HAP-1 (cell line): ENCODE measurements at regions not wholly inside any gene's neighbourhood (a gene's known extent, or its start where the extent isn't known, plus 50 kb on each side); places are given as distances from the start of the nearest gene placed in this dataset.

Source experiments
- DNase-seq, 2 experiments: peaks; one replicate each; pipeline ENCODE4 v3.0.0-alpha.2; 2016 to 2020; ENCODE audit warnings: low spot score in 2 of 2
- H3K27me3 ChIP-seq: fragments of 250-450 bp; sonication (Bioruptor Pico); 2 replicates; pipeline ENCODE4 v1.5.1; 2020; ENCODE audit warnings: low read depth, mild to moderate bottlenecking, moderate library complexity
- H3K36me3 ChIP-seq: fragments of 250-450 bp; sonication (Bioruptor Pico); replicated peaks from 2 replicates; pipeline ENCODE4 v1.5.1; 2020; ENCODE audit warnings: mild to moderate bottlenecking
- H3K4me1 ChIP-seq: fragments of 250-450 bp; sonication (Bioruptor Pico); 2 replicates; pipeline ENCODE4 v1.5.1; 2020; ENCODE audit warnings: mild to moderate bottlenecking
- H3K4me3 ChIP-seq: fragments of 250-450 bp; sonication (Bioruptor Pico); 2 replicates; pipeline ENCODE4 v1.5.1; 2020; ENCODE audit warnings: mild to moderate bottlenecking, moderate library complexity
- H3K9me3 ChIP-seq: fragments of 250-450 bp; sonication (Bioruptor Pico); 2 replicates; pipeline ENCODE4 v1.5.1; 2020; ENCODE audit warnings: mild to moderate bottlenecking, moderate library complexity
- in situ Hi-C: fragments of 300-500 bp; cut with MboI; formaldehyde crosslinking; loops from 3 replicates; pipeline ENCODE4 v1.14.3; 2020; ENCODE audit warnings: low sequenced_read_pairs, inconsistent platforms, mixed read lengths

- H3K4me3 ChIP-seq, result no peak overlapping the region
- H3K4me1 ChIP-seq, result no peaks in the 10 kb centered on the region
- in situ Hi-C loops, result no loop called here
- no peaks in the 10 kb centered on the region for H3K36me3 ChIP-seq
- no peaks in the 10 kb centered on the region for H3K27me3 ChIP-seq
- no peak for DNase-seq
- no peaks in the 10 kb centered on the region for H3K9me3 ChIP-seq
Measured at GRCh38 chr2:180743401-180743800, 237.0 kb upstream of the UBE2E3 start.

- H3K27me3 ChIP-seq, result no peaks in the 10 kb centered on the region
- H3K9me3 ChIP-seq, result no peaks in the 10 kb centered on the region
- in situ Hi-C loops, result no loop called here
- no peak overlapping the region for H3K4me3 ChIP-seq
- H3K36me3 ChIP-seq, result no peaks in the 10 kb centered on the region
- no peaks in the 10 kb centered on the region for H3K4me1 ChIP-seq
- no peak for DNase-seq
Measured at GRCh38 chr2:180742801-180743200, 237.6 kb upstream of the UBE2E3 start.

GRCh38 chr2:180739070-180739469 lies 241.3 kb upstream of the UBE2E3 start:
- Histone ChIP-seq H3K4me3 (no peak overlapping the region), H3K36me3 (no peaks in the 10 kb centered on the region), H3K4me1 (peaks cover 4% of the 10 kb centered on the region), H3K9me3 (no peaks in the 10 kb centered on the region), H3K27me3 (no peaks in the 10 kb centered on the region)
- no peak for DNase-seq
- in situ Hi-C loops, result no loop called here

- Histone ChIP-seq H3K4me3 (no peak overlapping the region), H3K27me3 (no peaks in the 10 kb centered on the region), H3K4me1 (peaks cover 19% of the 10 kb centered on the region), H3K9me3 (no peaks in the 10 kb centered on the region), H3K36me3 (no peaks in the 10 kb centered on the region)
- in situ Hi-C loops, result no loop called here
- no peak for DNase-seq
Measured at GRCh38 chr2:180735799-180736198, 244.6 kb upstream of the UBE2E3 start.

DNA sequence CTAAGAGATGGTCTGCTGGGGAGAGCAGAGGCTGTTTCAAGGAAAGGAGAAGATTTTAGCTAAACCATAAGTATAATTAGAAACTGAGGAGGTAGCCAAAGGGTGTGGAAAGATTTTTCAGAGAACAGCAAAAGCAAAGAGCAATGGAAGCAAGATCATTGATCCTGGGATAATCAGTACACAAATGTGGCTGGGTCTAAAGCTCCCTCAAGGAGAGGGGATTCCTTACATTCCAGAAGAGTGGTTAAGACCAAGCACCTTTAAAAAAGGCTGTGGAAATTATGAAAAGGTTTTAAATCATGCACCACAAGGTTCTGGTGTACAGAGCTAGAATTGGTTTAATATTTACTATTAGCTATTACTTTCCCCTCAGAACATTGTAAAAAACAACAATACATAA lies 246.0 kb upstream of the UBE2E3 start:
- H3K4me1 ChIP-seq, result peaks cover 24% of the 10 kb centered on the region
- in situ Hi-C loops, result no loop called here
- peak in 1 of 2 experiments; percentile 12 for DNase-seq
- no peak overlapping the region for H3K4me3 ChIP-seq
- no peaks in the 10 kb centered on the region for H3K27me3 ChIP-seq
- H3K9me3 ChIP-seq, result no peaks in the 10 kb centered on the region
- no peaks in the 10 kb centered on the region for H3K36me3 ChIP-seq

DNA sequence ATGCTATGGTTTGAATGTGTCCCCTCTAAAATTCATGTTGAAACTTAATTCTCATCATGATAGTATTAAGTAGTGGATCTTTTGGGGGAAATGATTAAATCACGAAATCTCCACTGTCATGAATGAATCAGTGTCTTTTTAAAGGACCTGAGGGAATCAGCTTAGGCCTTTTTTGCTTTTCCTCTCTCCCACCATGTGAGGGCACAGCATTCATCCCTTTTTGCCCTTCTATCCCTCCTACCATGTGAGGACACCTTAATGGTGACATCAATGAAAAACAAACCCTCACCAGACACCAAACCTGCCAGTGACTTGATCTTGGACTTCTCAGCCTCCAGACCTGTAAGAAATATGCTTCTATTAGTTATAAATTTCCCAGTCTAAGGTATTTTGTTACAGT lies 247.1 kb upstream of the UBE2E3 start:
- Histone ChIP-seq H3K36me3 (no peaks in the 10 kb centered on the region), H3K27me3 (no peaks in the 10 kb centered on the region), H3K4me1 (peaks cover 24% of the 10 kb centered on the region), H3K9me3 (no peaks in the 10 kb centered on the region), H3K4me3 (no peak overlapping the region)
- DNase-seq, result no peak
- in situ Hi-C loops, result no loop called here

- in situ Hi-C loops, result no loop called here
- Histone ChIP-seq H3K4me1 (peaks cover 24% of the 10 kb centered on the region), H3K4me3 (no peak overlapping the region), H3K27me3 (no peaks in the 10 kb centered on the region), H3K9me3 (no peaks in the 10 kb centered on the region), H3K36me3 (no peaks in the 10 kb centered on the region)
- no peak for DNase-seq
Measured at GRCh38 chr2:180732337-180732736, 248.1 kb upstream of the UBE2E3 start.

DNA sequence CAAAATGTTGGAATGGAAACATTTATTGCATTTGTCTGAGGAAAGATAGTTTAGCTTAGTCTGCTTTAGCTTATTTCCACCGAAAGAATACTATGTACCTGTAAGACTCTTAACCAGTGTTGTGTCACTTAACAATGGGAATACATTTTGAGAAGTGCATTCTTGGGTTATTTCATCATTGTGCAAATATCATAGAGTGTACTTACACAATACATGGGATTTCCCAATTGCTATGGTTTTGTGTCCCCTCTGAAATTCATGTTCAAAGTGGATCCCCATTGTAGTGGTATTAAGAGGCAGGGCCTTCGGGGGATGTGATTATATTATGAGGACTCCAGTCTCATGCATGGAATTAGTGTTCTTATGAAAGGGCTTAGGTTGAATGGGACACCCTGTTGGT lies 249.4 kb upstream of the UBE2E3 start:
- no peak overlapping the region for H3K4me3 ChIP-seq
- in situ Hi-C loops, result no loop called here
- peak; percentile 27 to 59 for DNase-seq

GRCh38 chr2:180728928-180729559 lies 251.4 kb upstream of the UBE2E3 start:
- in situ Hi-C loops, result no loop called here
- H3K4me3 ChIP-seq, result no peak overlapping the region
- no peak for DNase-seq
- no peaks in the 10 kb centered on the region for H3K27me3 ChIP-seq
- H3K9me3 ChIP-seq, result no peaks in the 10 kb centered on the region
- no peaks in the 10 kb centered on the region for H3K36me3 ChIP-seq
- H3K4me1 ChIP-seq, result peaks cover 19% of the 10 kb centered on the region

More for the DNA sequence above, 249.4 kb upstream of the UBE2E3 start:
- Histone ChIP-seq H3K36me3 (no peaks in the 10 kb centered on the region), H3K27me3 (no peaks in the 10 kb centered on the region), H3K4me1 (peaks cover 24% of the 10 kb centered on the region), H3K9me3 (no peaks in the 10 kb centered on the region)

GRCh38 chr2:180723712-180724111 lies 256.7 kb upstream of the UBE2E3 start:
- Histone ChIP-seq H3K9me3 (no peaks in the 10 kb centered on the region), H3K27me3 (no peaks in the 10 kb centered on the region), H3K4me3 (no peak overlapping the region), H3K36me3 (no peaks in the 10 kb centered on the region), H3K4me1 (0 out of 2 replicates have a peak, but pooled peaks cover 6% of the 10 kb centered on the region)
- in situ Hi-C loops, result no loop called here
- no peak for DNase-seq

GRCh38 chr2:180722551-180723239 lies 257.7 kb upstream of the UBE2E3 start:
- H3K36me3 ChIP-seq, result no peaks in the 10 kb centered on the region
- no peaks in the 10 kb centered on the region for H3K9me3 ChIP-seq
- DNase-seq, result no peak
- in situ Hi-C loops, result no loop called here
- H3K4me1 ChIP-seq, result 0 out of 2 replicates have a peak, but pooled peaks cover 6% of the 10 kb centered on the region
- no peak overlapping the region for H3K4me3 ChIP-seq
- no peaks in the 10 kb centered on the region for H3K27me3 ChIP-seq

- Histone ChIP-seq H3K4me3 (no peak overlapping the region), H3K4me1 (0 out of 2 replicates have a peak, but pooled peaks cover 6% of the 10 kb centered on the region), H3K9me3 (no peaks in the 10 kb centered on the region), H3K36me3 (no peaks in the 10 kb centered on the region), H3K27me3 (no peaks in the 10 kb centered on the region)
- in situ Hi-C loops, result no loop called here
- peak; percentile 26 to 29 for DNase-seq
Measured at GRCh38 chr2:180720829-180721228, 259.6 kb upstream of the UBE2E3 start.

- Histone ChIP-seq H3K9me3 (no peaks in the 10 kb centered on the region; the same call in 1 of the 2 replicates), H3K4me1 (no peaks in the 10 kb centered on the region), H3K36me3 (no peaks in the 10 kb centered on the region), H3K4me3 (no peak overlapping the region), H3K27me3 (no peaks in the 10 kb centered on the region)
- DNase-seq, result no peak
- in situ Hi-C loops, result no loop called here
Measured at GRCh38 chr2:180717588-180717987, 262.8 kb upstream of the UBE2E3 start.
